Psoas muscle (tissue), 7 donors: ENCODE measurements at regions not wholly inside any gene's neighbourhood (a gene's known extent, or its start where the extent isn't known, plus 50 kb on each side); places are given as distances from the start of the nearest gene placed in this dataset.

Source experiments
- ATAC-seq, 4 donors: fragments of 200-7000 bp; cut with Tn5 transposase; one replicate each; pipeline ENCODE4 v1.9.1; 2020; ENCODE audit warnings: moderate library complexity in 3 of 4, mild to moderate bottlenecking in 2 of 4
- DNase-seq, 2 donors: peaks; one replicate each; pipeline ENCODE4 v3.0.0-alpha.2; 2020
- H3K27ac ChIP-seq: fragments of 200-600 bp; one replicate; pipeline ENCODE4 v1.8.0; 2022
- H3K27me3 ChIP-seq, 3 donors: fragments of 200-600 bp in 1 of 3; one replicate each; pipeline versions ENCODE4 v1.6.1 to v1.8.0; 2013 to 2022; ENCODE audit warnings: low read length in 2 of 3, mild to moderate bottlenecking in 2 of 3, moderate library complexity in 1 of 3; ENCODE audit not compliant: insufficient read depth in 3 of 3
- H3K36me3 ChIP-seq, 2 donors: fragments of 200-600 bp in 1 of 2; one replicate each; pipeline versions ENCODE4 v1.6.1 to v1.8.0; 2013 to 2022; ENCODE audit warnings: low read depth in 1 of 2, mild to moderate bottlenecking in 1 of 2, moderate library complexity in 1 of 2; ENCODE audit not compliant: insufficient read depth in 1 of 2
- H3K4me1 ChIP-seq: fragments of 200-600 bp; one replicate; pipeline ENCODE4 v1.8.0; 2022
- H3K4me3 ChIP-seq: fragments of 200-600 bp; one replicate; pipeline ENCODE4 v1.8.0; 2022; ENCODE audit warnings: mild to moderate bottlenecking
- H3K9me3 ChIP-seq: fragments of 200-600 bp; one replicate; pipeline ENCODE4 v1.8.0; 2022
- WGBS, 3 donors: extraction: QIAGEN DNeasy Blood & Tissue Kit; methylation state at CpG; one replicate each; pipeline versions ENCODE4 v1.1.6 to v1.1.7; 2013; 5-methylcytosine and 5-hydroxymethylcytosine counted together
- intact Hi-C, 2 donors: fragments of 100-400 bp; cut with DNase I; formaldehyde crosslinking; loops; one replicate each; pipeline versions ENCODE4 v1.11.0 to v1.14.2; 2022
- TF ChIP-seq, protein P1 (sequence below): fragments of 200-600 bp; IDR thresholded peaks from one replicate; pipeline ENCODE4 v1.8.0; 2022; ENCODE audit warnings: antibody characterized with exemption
- donor health status: healthy with polysubstance abuse.
- donor health status: DM: no; HTN: no; CAD: no; lungs with moderate emphysema.
- donor health status: Bipolar disorder and iron deficiency.
- donor health status: healthy.
- donor health status: DM: yes; HTN: yes; CAD: no.
- donor health status: DM: no; HTN: no; CAD: no.
- donor health status: DM: yes; HTN: yes; CAD: no.

DNA sequence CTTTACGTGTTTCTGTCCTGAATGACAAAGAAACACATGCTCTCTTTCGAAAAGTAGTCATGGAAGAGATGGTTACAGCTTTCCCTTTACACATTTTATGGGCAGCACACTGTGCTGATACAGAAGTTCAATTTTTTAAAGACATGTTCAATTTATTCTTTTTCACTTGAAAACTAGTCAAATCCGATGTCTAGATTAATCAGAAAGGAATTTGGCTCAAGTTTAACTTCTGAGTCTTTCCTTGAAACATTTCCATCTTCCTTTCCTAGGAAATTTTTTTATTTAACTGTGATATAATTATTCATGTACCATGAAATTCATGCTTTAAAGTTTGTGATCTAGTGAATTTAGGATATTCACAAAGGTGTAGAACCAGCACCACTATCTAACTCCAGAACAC, 360.1 kb downstream of the TNS3 start:
- H3K4me1 ChIP-seq: no peaks in the 10 kb centered on the region
- TF ChIP-seq, protein P1, sequence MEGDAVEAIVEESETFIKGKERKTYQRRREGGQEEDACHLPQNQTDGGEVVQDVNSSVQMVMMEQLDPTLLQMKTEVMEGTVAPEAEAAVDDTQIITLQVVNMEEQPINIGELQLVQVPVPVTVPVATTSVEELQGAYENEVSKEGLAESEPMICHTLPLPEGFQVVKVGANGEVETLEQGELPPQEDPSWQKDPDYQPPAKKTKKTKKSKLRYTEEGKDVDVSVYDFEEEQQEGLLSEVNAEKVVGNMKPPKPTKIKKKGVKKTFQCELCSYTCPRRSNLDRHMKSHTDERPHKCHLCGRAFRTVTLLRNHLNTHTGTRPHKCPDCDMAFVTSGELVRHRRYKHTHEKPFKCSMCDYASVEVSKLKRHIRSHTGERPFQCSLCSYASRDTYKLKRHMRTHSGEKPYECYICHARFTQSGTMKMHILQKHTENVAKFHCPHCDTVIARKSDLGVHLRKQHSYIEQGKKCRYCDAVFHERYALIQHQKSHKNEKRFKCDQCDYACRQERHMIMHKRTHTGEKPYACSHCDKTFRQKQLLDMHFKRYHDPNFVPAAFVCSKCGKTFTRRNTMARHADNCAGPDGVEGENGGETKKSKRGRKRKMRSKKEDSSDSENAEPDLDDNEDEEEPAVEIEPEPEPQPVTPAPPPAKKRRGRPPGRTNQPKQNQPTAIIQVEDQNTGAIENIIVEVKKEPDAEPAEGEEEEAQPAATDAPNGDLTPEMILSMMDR: no peak
- DNase-seq (no peak), ATAC-seq (no peak)
- no peaks in the 10 kb centered on the region for H3K36me3 ChIP-seq
- H3K27ac ChIP-seq: no peak overlapping the region
- no peak overlapping the region for H3K4me3 ChIP-seq
- H3K27me3 ChIP-seq: no peaks in the 10 kb centered on the region
- intact Hi-C loops: no loop called here
- WGBS, 3 donors: 68 to 71% (median 68%) methylated on average over 3 of the region's 3 CpGs
- H3K9me3 ChIP-seq: no peaks in the 10 kb centered on the region

DNA sequence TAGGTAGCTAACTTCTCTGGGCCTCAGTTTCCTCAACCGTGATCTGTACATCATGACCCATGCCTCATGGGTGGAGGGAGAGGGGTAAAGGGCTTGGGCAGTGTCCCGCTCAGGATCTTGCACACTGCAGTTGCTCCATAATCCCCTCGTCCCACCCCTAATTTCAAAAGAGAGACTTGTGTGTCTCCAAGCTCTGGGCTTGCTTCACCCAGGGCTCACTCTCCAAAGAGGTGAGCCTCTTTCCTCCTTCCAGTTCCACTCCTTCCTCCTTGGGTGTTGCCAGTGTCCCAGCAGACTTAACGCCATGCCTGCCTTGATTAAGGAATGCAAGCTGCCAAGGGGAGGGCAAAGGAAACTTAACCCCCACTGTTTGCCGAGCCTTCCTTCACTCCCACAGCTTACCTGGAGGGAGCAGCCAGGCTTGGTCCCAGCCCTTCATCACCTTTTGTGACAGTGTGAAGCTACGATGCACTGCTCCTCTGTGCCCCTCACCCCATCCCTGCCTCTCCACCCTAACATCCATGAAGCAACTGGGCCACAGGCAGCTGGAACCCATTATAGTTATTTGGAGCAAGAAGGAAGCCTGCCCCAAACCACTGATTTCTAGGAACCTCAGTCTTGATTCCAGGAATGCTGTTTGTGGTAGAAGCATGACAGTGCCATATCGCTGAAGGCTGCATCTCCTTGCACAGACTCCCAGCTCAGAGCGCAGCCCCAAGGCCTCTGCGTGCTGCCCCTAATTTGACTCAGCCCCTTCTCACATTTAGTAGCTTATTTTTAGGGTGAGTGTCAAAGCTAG, 363.3 kb downstream of the TNS3 start:
- H3K36me3 ChIP-seq: no peaks in the 10 kb centered on the region
- TF ChIP-seq, protein P1: no peak
- no peak for ATAC-seq

DNA sequence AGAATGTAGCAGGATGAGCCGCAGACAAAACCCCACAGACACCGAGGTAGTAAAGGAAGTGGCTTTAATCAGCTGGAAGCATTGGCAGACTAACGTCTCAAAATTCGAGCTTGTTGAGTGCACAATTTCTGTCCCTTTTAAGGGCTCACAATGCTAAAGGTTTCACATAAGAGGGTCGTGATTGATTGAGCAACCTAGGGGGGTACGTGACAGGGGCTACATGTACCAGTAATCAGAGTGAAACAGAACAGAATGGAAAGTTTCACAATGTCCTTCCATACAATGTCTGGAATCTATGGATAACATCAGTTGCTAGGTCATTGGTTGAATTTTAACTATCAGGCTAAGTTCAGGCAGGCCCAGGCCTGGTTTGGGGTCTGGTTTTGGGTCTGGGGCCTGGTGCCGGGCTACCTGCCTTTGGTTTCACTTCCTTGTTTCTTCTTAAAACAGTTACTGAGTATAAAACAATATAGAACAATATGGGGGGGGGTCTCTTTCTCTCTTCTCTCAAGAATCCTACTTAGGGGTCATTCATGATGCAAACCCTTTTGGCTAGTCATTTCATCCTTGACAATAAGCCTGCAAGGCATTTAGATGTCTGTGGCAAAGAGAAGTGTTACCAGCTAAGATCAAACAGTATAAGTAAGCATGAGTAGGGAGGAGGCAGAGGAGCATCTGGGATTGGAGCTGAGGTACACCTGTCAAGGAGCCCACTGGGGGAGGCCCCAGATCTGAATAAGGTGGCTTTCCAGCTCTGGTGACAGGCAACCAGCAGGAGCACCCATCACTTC, 364.1 kb downstream of the TNS3 start:
- intact Hi-C loops: no loop called here
- DNase-seq (no peak), ATAC-seq (no peak)
- H3K4me1 ChIP-seq: no peaks in the 10 kb centered on the region
- 86 to 89% (median 87%) methylated on average over 7 of the region's 7 CpGs for WGBS, 3 donors
- H3K36me3 ChIP-seq: no peaks in the 10 kb centered on the region
- H3K9me3 ChIP-seq: no peaks in the 10 kb centered on the region
- TF ChIP-seq, protein P1: no peak
- H3K27me3 ChIP-seq: no peaks in the 10 kb centered on the region
- no peak overlapping the region for H3K4me3 ChIP-seq
- no peak overlapping the region for H3K27ac ChIP-seq

More for the DNA sequence above, 363.3 kb downstream of the TNS3 start:
- Histone ChIP-seq H3K27ac (no peak overlapping the region), H3K4me1 (no peaks in the 10 kb centered on the region), H3K9me3 (no peaks in the 10 kb centered on the region), H3K4me3 (no peak overlapping the region), H3K27me3 (no peaks in the 10 kb centered on the region)
- DNase-seq: no peak
- WGBS, 3 donors: 77 to 93% (median 84%) methylated on average over 9 of the region's 9 CpGs
- intact Hi-C loops: no loop called here

DNA sequence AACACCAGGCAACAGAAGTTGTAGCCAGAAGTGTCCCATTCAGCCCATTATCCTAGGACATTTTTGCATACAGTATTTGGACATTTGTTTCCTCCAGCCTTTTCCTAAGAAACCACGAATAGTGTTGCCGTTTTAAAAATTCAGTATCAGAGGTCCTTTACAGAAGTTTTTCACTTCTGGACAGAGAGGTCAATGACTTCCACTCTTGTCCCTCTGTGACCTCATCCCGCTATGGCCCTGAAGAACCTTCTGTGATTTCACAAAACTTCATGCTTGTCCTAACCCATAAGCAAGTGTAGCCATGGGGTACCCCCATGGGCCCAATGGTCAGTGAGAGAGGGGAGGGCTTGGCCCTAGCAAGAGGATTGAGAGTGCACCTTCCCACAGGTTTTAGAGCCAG, 364.8 kb downstream of the TNS3 start:
- ATAC-seq: no peak
- TF ChIP-seq, protein P1: no peak
- WGBS, 3 donors: 82 to 85% (median 83%) methylated on average over 3 of the region's 3 CpGs
- intact Hi-C loops: no loop called here
- no peak for DNase-seq
- Histone ChIP-seq H3K9me3 (no peaks in the 10 kb centered on the region), H3K4me1 (no peaks in the 10 kb centered on the region), H3K27me3 (no peaks in the 10 kb centered on the region), H3K4me3 (no peak overlapping the region), H3K27ac (no peak overlapping the region), H3K36me3 (no peaks in the 10 kb centered on the region)
